DND-41 (cell line): ENCODE measurements at regions not wholly inside any gene's neighbourhood (a gene's known extent, or its start where the extent isn't known, plus 50 kb on each side); places are given as distances from the start of the nearest gene placed in this dataset.

Experiments
- ATAC-seq: fragments of 200-7000 bp; cut with Tn5 transposase; 3 replicates; pipeline ENCODE4 v1.9.1; 2021; ENCODE audit warnings: low read depth; ENCODE audit not compliant: insufficient read depth
- DNase-seq: peaks from one replicate; pipeline ENCODE4 v3.0.0-alpha.2; 2020
- H2AFZ ChIP-seq: 2 replicates; pipeline ENCODE4 v1.6.0; 2012; ENCODE audit warnings: low read depth, low read length
- H3K27ac ChIP-seq: 2 replicates; pipeline ENCODE4 v1.5.1; 2012; ENCODE audit warnings: low read length, inconsistent platforms
- H3K27me3 ChIP-seq: fragments of 200-600 bp; sonication (generic); 2 replicates; pipeline ENCODE4 v1.6.0; 2012; ENCODE audit warnings: low read length, mild to moderate bottlenecking, inconsistent platforms; ENCODE audit not compliant: insufficient read depth, poor library complexity
- H3K36me3 ChIP-seq: 2 replicates; pipeline ENCODE4 v1.5.1; 2012; ENCODE audit warnings: low read length, inconsistent platforms; ENCODE audit not compliant: insufficient read depth
- H3K4me1 ChIP-seq: 2 replicates; pipeline ENCODE4 v1.5.1; 2012; ENCODE audit warnings: mild to moderate bottlenecking, low read length; ENCODE audit not compliant: insufficient read depth
- H3K4me2 ChIP-seq: 2 replicates; pipeline ENCODE4 v1.6.0; 2012; ENCODE audit warnings: mild to moderate bottlenecking, moderate library complexity, low read length, inconsistent platforms; ENCODE audit not compliant: insufficient read depth
- H3K4me3 ChIP-seq, 2 experiments: fragments of 200-600 bp in 1 of 2; shearing (Covaris generic) in 1 of 2; 2 replicates each; pipeline ENCODE4 v1.5.1; 2012 to 2016; ENCODE audit warnings: inconsistent platforms in 2 of 2, low read length in 2 of 2, mild to moderate bottlenecking in 2 of 2, low read depth in 1 of 2, moderate library complexity in 1 of 2
- H3K79me2 ChIP-seq: 2 replicates; pipeline ENCODE4 v1.6.0; 2012; ENCODE audit warnings: low read length, inconsistent platforms; ENCODE audit not compliant: insufficient read depth
- H3K9ac ChIP-seq: 2 replicates; pipeline ENCODE4 v1.6.0; 2012; ENCODE audit warnings: low read depth, mild to moderate bottlenecking, inconsistent platforms, low read length, moderate library complexity
- H3K9me3 ChIP-seq: 2 replicates; pipeline ENCODE4 v1.5.1; 2012; ENCODE audit warnings: low read length, moderate library complexity, mild to moderate bottlenecking, inconsistent platforms; ENCODE audit not compliant: insufficient read depth, severe bottlenecking
- H4K20me1 ChIP-seq: 2 replicates; pipeline ENCODE4 v1.6.0; 2012; ENCODE audit warnings: low read length; ENCODE audit not compliant: insufficient read depth
- CTCF ChIP-seq: IDR thresholded peaks from 2 replicates; pipeline ENCODE4 v1.5.1; 2012; ENCODE audit warnings: borderline replicate concordance, low read length, moderate library complexity, mild to moderate bottlenecking; ENCODE audit not compliant: poor library complexity, severe bottlenecking; ENCODE audit errors: extremely low read depth
- EZH2 ChIP-seq: IDR thresholded peaks from 3 replicates; pipeline ENCODE4 v1.6.1; 2012; ENCODE audit warnings: borderline replicate concordance, low read depth, mild to moderate bottlenecking, moderate library complexity, low read length, inconsistent platforms; ENCODE audit not compliant: severe bottlenecking

GRCh38 chr6:28598757-28599686 is 73.3 kb downstream of the GPX5 start:
- no peak for DNase-seq
- Histone ChIP-seq H3K27me3 (no peaks in the 10 kb centered on the region), H3K4me1 (no peaks in the 10 kb centered on the region), H3K36me3 (no peaks in the 10 kb centered on the region), H3K9ac (no peak overlapping the region), H3K4me3 (no peak overlapping the region), H4K20me1 (no peaks in the 10 kb centered on the region), H3K9me3 (no peaks in the 10 kb centered on the region), H3K27ac (no peak overlapping the region), H3K79me2 (no peaks in the 10 kb centered on the region), H3K4me2 (no peak overlapping the region), H2AFZ (no peak overlapping the region)
- no peak for ATAC-seq
- no peak for TF ChIP-seq EZH2
- no peak for TF ChIP-seq CTCF

GRCh38 chr6:28600245-28600644 is 74.6 kb downstream of the GPX5 start:
- ATAC-seq (no peak), DNase-seq (no peak)
- Histone ChIP-seq H3K4me3 (no peak overlapping the region), H3K4me2 (no peak overlapping the region), H3K9ac (no peak overlapping the region), H3K4me1 (no peaks in the 10 kb centered on the region), H3K27ac (no peak overlapping the region), H3K9me3 (no peaks in the 10 kb centered on the region), H3K27me3 (no peaks in the 10 kb centered on the region), H4K20me1 (no peaks in the 10 kb centered on the region), H3K36me3 (no peaks in the 10 kb centered on the region), H2AFZ (no peak overlapping the region), H3K79me2 (no peaks in the 10 kb centered on the region)
- TF ChIP-seq CTCF (no peak), EZH2 (no peak)

- no peak overlapping the region for H3K4me2 ChIP-seq
- H3K79me2 ChIP-seq: no peaks in the 10 kb centered on the region
- H2AFZ ChIP-seq: no peak overlapping the region
- no peaks in the 10 kb centered on the region for H3K36me3 ChIP-seq
- H3K27ac ChIP-seq: no peak overlapping the region
- H3K4me1 ChIP-seq: peaks cover 16% of the 10 kb centered on the region
- H3K27me3 ChIP-seq: peaks cover 9% of the 10 kb centered on the region
- no peaks in the 10 kb centered on the region for H3K9me3 ChIP-seq
- no peak overlapping the region for H3K9ac ChIP-seq
- DNase-seq (no peak), ATAC-seq (no peak)
- no peaks in the 10 kb centered on the region for H4K20me1 ChIP-seq
- H3K4me3 ChIP-seq: no peak overlapping the region
- TF ChIP-seq EZH2 (no peak), CTCF (no peak)
These were observed 78.2 kb downstream of the GPX5 start for GRCh38 chr6:28603891-28604290.
